ENCODE measurements at regions not wholly inside any gene's neighbourhood (a gene's known extent, or its start where the extent isn't known, plus 50 kb on each side); places are given as distances from the start of the nearest gene placed in this dataset.

GRCh38 chrX:68928401-68928800 is 99.6 kb downstream of the EFNB1 start:
- Mint-ChIP-seq H3K27me3 (no peaks in the 10 kb centered on the region), H3K36me3 (ENCODE audit: low read depth) (no peaks in the 10 kb centered on the region), H3K9me3 (no peaks in the 10 kb centered on the region), H3K4me1 (no peaks in the 10 kb centered on the region), H3K27ac (no peak overlapping the region), H3K4me3 (no peak overlapping the region)
- DNase-seq (no peak), ATAC-seq (ENCODE audit: low read depth) (no peak)
- intact Hi-C loops (cut with micrococcal nuclease) = no loop called here
- CTCF ChIA-PET = no interaction called here
- POLR2A ChIA-PET = no interaction called here
- TF ChIP-seq CTCF (IDR thresholded peaks at IDR 0.05) = no peak

DNA sequence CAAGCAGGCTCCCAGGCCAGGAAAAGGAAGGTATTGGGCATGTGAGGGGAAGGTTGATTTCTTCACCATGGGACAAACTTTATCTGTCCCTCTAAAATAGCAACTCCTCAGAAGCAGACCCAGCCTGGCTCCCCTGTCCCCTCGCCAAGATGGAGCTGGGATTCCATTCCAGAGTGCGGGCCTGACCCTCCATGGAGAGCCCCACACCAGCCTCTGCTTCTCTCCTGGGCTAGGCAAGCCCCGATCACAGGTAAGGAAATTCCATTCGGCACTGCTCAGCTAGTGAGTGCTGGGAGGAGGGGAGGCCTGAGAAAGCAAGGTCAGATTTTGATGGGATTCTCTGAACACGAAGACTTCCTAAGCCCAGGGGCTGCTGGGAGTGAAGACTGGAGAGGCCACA is 98.4 kb downstream of the EFNB1 start:
- CTCF ChIA-PET = no interaction called here
- no peaks in the 10 kb centered on the region for H3K9me3 Mint-ChIP-seq
- H3K4me1 Mint-ChIP-seq = no peaks in the 10 kb centered on the region
- DNase-seq (no peak), ATAC-seq (ENCODE audit: low read depth) (no peak)
- POLR2A ChIA-PET = no interaction called here
- H3K27me3 Mint-ChIP-seq = no peaks in the 10 kb centered on the region
- intact Hi-C loops (cut with micrococcal nuclease) = no loop called here
- H3K4me3 Mint-ChIP-seq = no peak overlapping the region
- H3K36me3 Mint-ChIP-seq (ENCODE audit: low read depth) = no peaks in the 10 kb centered on the region
- no peak overlapping the region for H3K27ac Mint-ChIP-seq
- no peak for TF ChIP-seq CTCF (IDR thresholded peaks at IDR 0.05)

- Mint-ChIP-seq H3K27me3 (no peaks in the 10 kb centered on the region), H3K4me3 (no peak overlapping the region), H3K9me3 (no peaks in the 10 kb centered on the region), H3K4me1 (no peaks in the 10 kb centered on the region), H3K27ac (no peak overlapping the region), H3K36me3 (ENCODE audit: low read depth) (no peaks in the 10 kb centered on the region)
- POLR2A ChIA-PET = no interaction called here
- ATAC-seq (ENCODE audit: low read depth) (no peak), DNase-seq (no peak)
- intact Hi-C loops (cut with micrococcal nuclease) = no loop called here
- CTCF ChIA-PET = no interaction called here
- no peak for TF ChIP-seq CTCF (IDR thresholded peaks at IDR 0.05)
Observed at GRCh38 chrX:68923147-68923546, 94.3 kb downstream of the EFNB1 start.

DNA sequence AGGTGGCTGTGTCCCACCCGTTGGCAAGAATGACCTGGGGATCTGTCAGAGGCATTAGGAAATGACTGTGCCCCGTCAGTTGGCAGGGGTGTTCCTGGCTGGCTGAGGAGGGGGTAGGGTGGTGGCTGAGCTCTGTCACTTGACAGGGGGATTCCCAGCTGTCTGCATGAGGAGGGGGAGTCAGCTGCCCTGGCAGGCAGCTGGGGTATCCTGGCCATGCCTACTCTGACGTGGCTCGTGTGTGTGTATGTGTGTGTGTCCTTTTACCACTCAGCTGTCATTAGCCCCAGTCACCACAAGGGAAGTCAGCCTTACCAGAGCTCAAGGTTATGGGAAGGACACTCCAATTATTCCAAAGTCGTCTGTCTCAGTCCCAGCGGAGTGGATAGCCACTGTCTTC is 93.2 kb downstream of the EFNB1 start:
- no peaks in the 10 kb centered on the region for H3K9me3 Mint-ChIP-seq
- intact Hi-C loops (cut with micrococcal nuclease) = no loop called here
- POLR2A ChIA-PET = no interaction called here
- no peak overlapping the region for H3K27ac Mint-ChIP-seq
- no peak for DNase-seq
- ATAC-seq (ENCODE audit: low read depth) = no peak
- H3K27me3 Mint-ChIP-seq = no peaks in the 10 kb centered on the region
- CTCF ChIA-PET = no interaction called here
- no peaks in the 10 kb centered on the region for H3K36me3 Mint-ChIP-seq (ENCODE audit: low read depth)
- no peak overlapping the region for H3K4me3 Mint-ChIP-seq
- no peaks in the 10 kb centered on the region for H3K4me1 Mint-ChIP-seq
- no peak for TF ChIP-seq CTCF (IDR thresholded peaks at IDR 0.05)

- ChIA-PET POLR2A (no interaction called here), CTCF (interaction anchor here (0.5 kb wide), 1 partner anchor 25 kb away, joined by 3 read pairs; no protein-coding TSS in a partner anchor)
- H3K4me1 Mint-ChIP-seq = no peaks in the 10 kb centered on the region
- ATAC-seq (ENCODE audit: low read depth) (no peak), DNase-seq (no peak)
- H3K4me3 Mint-ChIP-seq = no peak overlapping the region
- intact Hi-C loops (cut with micrococcal nuclease) = no loop called here
- TF ChIP-seq CTCF (IDR thresholded peaks at IDR 0.05) = no peak
- no peaks in the 10 kb centered on the region for H3K36me3 Mint-ChIP-seq (ENCODE audit: low read depth)
- H3K9me3 Mint-ChIP-seq = no peaks in the 10 kb centered on the region
- H3K27me3 Mint-ChIP-seq = no peaks in the 10 kb centered on the region
- H3K27ac Mint-ChIP-seq = no peak overlapping the region
Observed at GRCh38 chrX:68920561-68920960, 91.7 kb downstream of the EFNB1 start.

All from activated B cell treated with CpG ODN at 0.5 μM for 24 hours (primary cell).